ENCODE measurements at regions not wholly inside any gene's neighbourhood (a gene's known extent, or its start where the extent isn't known, plus 50 kb on each side); places are given as distances from the start of the nearest gene placed in this dataset.
A peak's percentile ranks its signal among the peaks of the same experiment; 100 is the strongest.

GRCh38 chr20:55394592-55394991 lies 610.7 kb downstream of the CBLN4 start:
- ChIA-PET CTCF (interaction anchor here (0.6 kb wide), 1 partner anchor 30 kb away, joined by 5 read pairs; no protein-coding TSS in a partner anchor), POLR2A (ENCODE audit: low non-redundant PET) (no interaction called here)
- H3K27ac ChIP-seq = no peak overlapping the region
- peak; percentile 26 for DNase-seq (ENCODE audit: low spot score)
- TF ChIP-seq CTCF (conservative IDR thresholded peaks at IDR 0.05; ENCODE audit: low read depth) = no peak

- no peak for DNase-seq (ENCODE audit: low spot score)
- TF ChIP-seq CTCF (conservative IDR thresholded peaks at IDR 0.05; ENCODE audit: low read depth) = no peak
- ChIA-PET POLR2A (ENCODE audit: low non-redundant PET) (no interaction called here), CTCF (no interaction called here)
- H3K27ac ChIP-seq = no peak overlapping the region
These were observed 614.5 kb downstream of the CBLN4 start for GRCh38 chr20:55390791-55391190.

- H3K27ac ChIP-seq = no peak overlapping the region
- POLR2A ChIA-PET (ENCODE audit: low non-redundant PET) = no interaction called here
- DNase-seq (ENCODE audit: low spot score) = peak; percentile 20
- CTCF ChIA-PET = no interaction called here
- TF ChIP-seq CTCF (conservative IDR thresholded peaks at IDR 0.05; ENCODE audit: low read depth) = no peak
These were observed 618.6 kb downstream of the CBLN4 start for GRCh38 chr20:55386686-55387085.

- ChIA-PET POLR2A (ENCODE audit: low non-redundant PET) (no interaction called here), CTCF (no interaction called here)
- TF ChIP-seq CTCF (conservative IDR thresholded peaks at IDR 0.05; ENCODE audit: low read depth) = no peak
- no peak for DNase-seq (ENCODE audit: low spot score)
- no peak overlapping the region for H3K27ac ChIP-seq
These were observed 629.4 kb downstream of the CBLN4 start for GRCh38 chr20:55375920-55376319.

- no peak for TF ChIP-seq CTCF (conservative IDR thresholded peaks at IDR 0.05; ENCODE audit: low read depth)
- no peak overlapping the region for H3K27ac ChIP-seq
- ChIA-PET CTCF (interaction anchor here (0.6 kb wide), 1 partner anchor 45 kb away, joined by 4 read pairs; no protein-coding TSS in a partner anchor), POLR2A (ENCODE audit: low non-redundant PET) (no interaction called here)
- DNase-seq (ENCODE audit: low spot score) = no peak
These were observed 639.6 kb downstream of the CBLN4 start for GRCh38 chr20:55365745-55366144.

- no peak for TF ChIP-seq CTCF (conservative IDR thresholded peaks at IDR 0.05; ENCODE audit: low read depth)
- no peak for DNase-seq (ENCODE audit: low spot score)
- H3K27ac ChIP-seq = no peak overlapping the region
- CTCF ChIA-PET = interaction anchor here (0.5 kb wide), 1 partner anchor 53 kb away, joined by 4 read pairs; no protein-coding TSS in a partner anchor
- POLR2A ChIA-PET (ENCODE audit: low non-redundant PET) = no interaction called here
These were observed 644.4 kb downstream of the CBLN4 start for GRCh38 chr20:55360895-55361294.

Measured in RWPE1 (cell line).